ENCODE measurements at regions not wholly inside any gene's neighbourhood (a gene's known extent, or its start where the extent isn't known, plus 50 kb on each side); places are given as distances from the start of the nearest gene placed in this dataset.
A peak's percentile ranks its signal among the peaks of the same experiment; 100 is the strongest.
"Not testable (repeated sequence)": the region's sequence is repeated elsewhere in the genome, so short reads cannot be mapped to it uniquely, and the experiment has no call there.

DNA sequence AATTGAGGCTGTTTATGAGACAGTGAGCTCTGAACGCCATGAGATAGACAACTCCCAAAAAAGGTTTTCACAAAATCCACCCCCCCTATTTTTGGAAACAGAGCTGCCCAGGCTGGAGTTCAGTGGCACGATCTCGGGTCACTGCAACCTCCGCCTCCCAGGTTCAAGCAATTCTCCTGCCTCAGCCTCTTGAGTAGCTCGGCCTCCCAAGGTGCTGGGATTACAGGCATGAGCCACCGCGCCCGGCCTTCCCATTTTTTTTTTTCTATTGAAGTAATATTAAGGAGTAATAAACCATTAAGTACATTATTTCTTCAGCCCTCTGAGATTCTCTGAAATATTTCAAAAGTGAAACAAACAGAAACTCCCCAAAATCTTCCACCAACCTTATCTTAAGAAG, 252.8 kb upstream of the NETO1 start:
- H3K4me3 Mint-ChIP-seq, result no peak overlapping the region
- H3K4me1 Mint-ChIP-seq, result peaks cover 9% of the 10 kb centered on the region
- no peak for ATAC-seq (ENCODE audit: low read depth)
- POLR2A ChIA-PET, result no interaction called here
- peaks cover 3% of the 10 kb centered on the region for H3K9me3 Mint-ChIP-seq
- intact Hi-C loops (cut with micrococcal nuclease), result no loop called here
- TF ChIP-seq, protein P1, sequence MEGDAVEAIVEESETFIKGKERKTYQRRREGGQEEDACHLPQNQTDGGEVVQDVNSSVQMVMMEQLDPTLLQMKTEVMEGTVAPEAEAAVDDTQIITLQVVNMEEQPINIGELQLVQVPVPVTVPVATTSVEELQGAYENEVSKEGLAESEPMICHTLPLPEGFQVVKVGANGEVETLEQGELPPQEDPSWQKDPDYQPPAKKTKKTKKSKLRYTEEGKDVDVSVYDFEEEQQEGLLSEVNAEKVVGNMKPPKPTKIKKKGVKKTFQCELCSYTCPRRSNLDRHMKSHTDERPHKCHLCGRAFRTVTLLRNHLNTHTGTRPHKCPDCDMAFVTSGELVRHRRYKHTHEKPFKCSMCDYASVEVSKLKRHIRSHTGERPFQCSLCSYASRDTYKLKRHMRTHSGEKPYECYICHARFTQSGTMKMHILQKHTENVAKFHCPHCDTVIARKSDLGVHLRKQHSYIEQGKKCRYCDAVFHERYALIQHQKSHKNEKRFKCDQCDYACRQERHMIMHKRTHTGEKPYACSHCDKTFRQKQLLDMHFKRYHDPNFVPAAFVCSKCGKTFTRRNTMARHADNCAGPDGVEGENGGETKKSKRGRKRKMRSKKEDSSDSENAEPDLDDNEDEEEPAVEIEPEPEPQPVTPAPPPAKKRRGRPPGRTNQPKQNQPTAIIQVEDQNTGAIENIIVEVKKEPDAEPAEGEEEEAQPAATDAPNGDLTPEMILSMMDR (IDR thresholded peaks at IDR 0.05), result no peak
- no peak overlapping the region for H3K27ac Mint-ChIP-seq
- DNase-seq, result no peak
- no peaks in the 10 kb centered on the region for H3K27me3 Mint-ChIP-seq
- CTCF ChIA-PET, result no interaction called here
- H3K36me3 Mint-ChIP-seq (ENCODE audit: low read depth), result no peaks in the 10 kb centered on the region

DNA sequence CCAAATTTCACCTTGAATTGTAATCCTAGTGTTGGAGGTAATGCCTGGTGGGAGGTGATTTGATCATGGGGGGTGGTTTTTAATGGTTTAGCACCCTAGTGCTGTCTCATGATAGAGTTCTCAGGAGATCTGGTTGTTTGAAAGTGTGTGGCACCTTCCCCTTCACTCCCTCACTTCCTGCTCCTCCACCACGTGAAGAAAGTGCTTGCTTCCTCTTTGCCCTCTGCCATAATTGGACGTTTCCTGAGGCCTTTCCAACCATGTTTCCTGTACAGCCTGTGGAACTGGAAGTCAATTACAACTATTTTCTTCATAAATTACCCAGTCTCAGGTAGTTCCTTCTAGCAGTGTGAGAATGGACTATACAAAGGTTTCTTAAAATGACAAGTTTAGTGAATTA, 251.8 kb upstream of the NETO1 start:
- TF ChIP-seq, protein P1 (IDR thresholded peaks at IDR 0.05), result no peak
- no peak overlapping the region for H3K4me3 Mint-ChIP-seq
- peak overlapping the region; percentile 24 for H3K27ac Mint-ChIP-seq
- intact Hi-C loops (cut with micrococcal nuclease), result no loop called here
- ATAC-seq (ENCODE audit: low read depth) (no peak), DNase-seq (no peak)
- peaks cover 9% of the 10 kb centered on the region for H3K4me1 Mint-ChIP-seq
- H3K36me3 Mint-ChIP-seq (ENCODE audit: low read depth), result no peaks in the 10 kb centered on the region
- POLR2A ChIA-PET, result no interaction called here
- peaks cover 3% of the 10 kb centered on the region for H3K9me3 Mint-ChIP-seq
- no peaks in the 10 kb centered on the region for H3K27me3 Mint-ChIP-seq
- CTCF ChIA-PET, result no interaction called here

DNA sequence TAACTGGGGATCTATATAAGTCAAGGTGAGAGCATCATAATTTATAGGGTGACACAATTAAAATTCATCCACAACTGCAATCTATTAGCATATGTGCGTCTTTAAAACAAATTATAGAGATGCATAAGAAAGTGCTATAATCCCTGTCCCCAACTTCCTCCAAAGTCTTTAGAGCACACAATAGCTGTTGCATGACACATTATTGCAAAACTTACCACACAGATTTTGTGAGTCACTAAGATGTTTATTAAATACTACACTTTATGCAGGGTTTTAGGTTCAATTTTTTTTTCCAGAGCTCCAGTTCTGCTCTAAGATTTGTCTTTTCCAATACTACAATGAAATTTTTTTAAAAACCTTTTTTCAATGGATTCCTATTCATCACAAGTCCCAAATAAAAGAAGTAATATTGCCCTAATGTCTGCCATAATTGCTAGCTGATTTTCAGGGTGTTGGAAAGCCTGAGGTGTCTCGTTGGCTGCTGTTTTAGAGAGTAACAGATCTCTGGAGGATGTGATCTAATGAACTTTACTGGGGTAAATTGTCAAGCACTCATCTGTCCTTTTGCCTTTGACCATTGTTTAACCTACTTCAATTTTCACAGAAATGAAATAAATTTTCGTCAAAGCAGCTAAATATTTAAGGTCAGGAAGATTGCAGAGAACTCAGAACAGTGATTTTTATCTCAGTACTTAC, 250.5 kb upstream of the NETO1 start:
- Mint-ChIP-seq H3K36me3 (ENCODE audit: low read depth) (no peaks in the 10 kb centered on the region), H3K9me3 (peaks cover 3% of the 10 kb centered on the region), H3K27me3 (no peaks in the 10 kb centered on the region), H3K4me1 (peaks cover 9% of the 10 kb centered on the region), H3K4me3 (no peak overlapping the region), H3K27ac (no peak overlapping the region)
- ATAC-seq (ENCODE audit: low read depth) (no peak), DNase-seq (no peak)
- ChIA-PET POLR2A (no interaction called here), CTCF (no interaction called here)
- TF ChIP-seq, protein P1 (IDR thresholded peaks at IDR 0.05), result no peak
- intact Hi-C loops (cut with micrococcal nuclease), result no loop called here

DNA sequence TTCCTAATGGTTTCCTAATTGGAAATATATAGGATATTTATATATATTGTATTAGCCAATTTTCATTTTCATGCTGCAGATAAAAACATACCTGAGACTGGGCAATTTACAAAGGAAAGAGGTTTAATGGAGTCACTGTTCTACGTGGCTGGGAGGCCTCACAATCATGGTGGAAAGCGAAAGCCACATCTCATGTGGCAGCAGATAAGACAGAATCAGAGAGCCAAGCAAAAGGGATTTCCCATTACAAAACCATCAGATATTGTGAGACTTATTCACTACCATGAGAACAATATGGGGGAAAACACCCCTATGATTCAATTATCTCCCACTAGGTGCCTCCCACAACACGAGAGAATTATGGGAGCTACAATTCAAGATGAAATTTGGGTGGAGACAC, 242.5 kb upstream of the NETO1 start:
- H3K27me3 Mint-ChIP-seq, result no peaks in the 10 kb centered on the region
- ChIA-PET CTCF (no interaction called here), POLR2A (no interaction called here)
- TF ChIP-seq, protein P1 (IDR thresholded peaks at IDR 0.05), result no peak
- intact Hi-C loops (cut with micrococcal nuclease), result no loop called here
- H3K4me1 Mint-ChIP-seq, result no peaks in the 10 kb centered on the region
- peaks cover 2% of the 10 kb centered on the region for H3K9me3 Mint-ChIP-seq
- H3K27ac Mint-ChIP-seq, result no peak overlapping the region
- DNase-seq, result no peak
- ATAC-seq (ENCODE audit: low read depth), result no peak
- H3K36me3 Mint-ChIP-seq (ENCODE audit: low read depth), result no peaks in the 10 kb centered on the region
- no peak overlapping the region for H3K4me3 Mint-ChIP-seq

DNA sequence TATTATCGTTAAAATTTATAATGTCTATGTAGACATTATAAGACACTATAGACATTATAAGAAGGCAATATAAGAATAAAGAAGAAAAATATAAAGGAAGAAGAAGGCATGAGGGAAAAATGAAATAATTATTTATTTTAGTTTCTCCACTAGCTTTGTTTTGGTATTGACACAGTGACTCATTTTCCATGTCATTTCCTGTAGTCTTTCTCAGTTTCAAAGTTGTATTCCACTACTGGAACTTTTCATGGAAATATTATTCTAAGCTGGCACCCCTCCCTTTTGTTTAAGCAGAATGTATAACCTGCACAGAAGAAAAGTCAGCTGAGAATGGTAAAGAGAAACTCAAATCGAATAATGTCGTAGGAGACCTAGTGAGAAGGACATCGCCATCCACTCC, 234.2 kb upstream of the NETO1 start:
- ATAC-seq (ENCODE audit: low read depth) (no peak), DNase-seq (no peak)
- Mint-ChIP-seq H3K4me1 (no peaks in the 10 kb centered on the region), H3K4me3 (no peak overlapping the region), H3K9me3 (peaks cover 6% of the 10 kb centered on the region), H3K36me3 (ENCODE audit: low read depth) (no peaks in the 10 kb centered on the region), H3K27me3 (no peaks in the 10 kb centered on the region), H3K27ac (no peak overlapping the region)
- ChIA-PET CTCF (no interaction called here), POLR2A (no interaction called here)
- TF ChIP-seq, protein P1 (IDR thresholded peaks at IDR 0.05), result no peak
- intact Hi-C loops (cut with micrococcal nuclease), result no loop called here

DNA sequence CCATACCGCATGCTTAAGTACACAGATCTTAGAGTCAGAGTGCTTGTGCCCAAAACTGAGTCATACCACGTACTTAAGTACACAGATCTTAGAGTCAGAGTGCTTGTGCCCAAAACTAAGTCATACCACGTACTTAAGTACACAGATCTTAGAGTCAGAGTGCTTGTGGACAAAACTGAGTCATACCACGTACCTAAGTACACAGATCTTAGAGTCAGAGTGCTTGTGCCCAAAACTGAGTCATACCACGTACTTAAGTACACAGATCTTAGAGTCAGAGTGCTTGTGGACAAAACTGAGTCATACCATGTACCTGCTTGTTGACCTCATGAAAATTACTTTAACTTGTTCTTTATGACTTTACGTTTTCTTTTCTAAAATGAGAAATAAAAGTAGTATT, 233.7 kb upstream of the NETO1 start:
- H3K27ac Mint-ChIP-seq; H3K9me3 Mint-ChIP-seq; DNase-seq; H3K4me3 Mint-ChIP-seq; H3K27me3 Mint-ChIP-seq; CTCF ChIA-PET; H3K4me1 Mint-ChIP-seq; POLR2A ChIA-PET; ATAC-seq (ENCODE audit: low read depth); intact Hi-C loops (cut with micrococcal nuclease); H3K36me3 Mint-ChIP-seq (ENCODE audit: low read depth): not testable (repeated sequence)
